ENCODE measurements at regions not wholly inside any gene's neighbourhood (a gene's known extent, or its start where the extent isn't known, plus 50 kb on each side); places are given as distances from the start of the nearest gene placed in this dataset.

DNA sequence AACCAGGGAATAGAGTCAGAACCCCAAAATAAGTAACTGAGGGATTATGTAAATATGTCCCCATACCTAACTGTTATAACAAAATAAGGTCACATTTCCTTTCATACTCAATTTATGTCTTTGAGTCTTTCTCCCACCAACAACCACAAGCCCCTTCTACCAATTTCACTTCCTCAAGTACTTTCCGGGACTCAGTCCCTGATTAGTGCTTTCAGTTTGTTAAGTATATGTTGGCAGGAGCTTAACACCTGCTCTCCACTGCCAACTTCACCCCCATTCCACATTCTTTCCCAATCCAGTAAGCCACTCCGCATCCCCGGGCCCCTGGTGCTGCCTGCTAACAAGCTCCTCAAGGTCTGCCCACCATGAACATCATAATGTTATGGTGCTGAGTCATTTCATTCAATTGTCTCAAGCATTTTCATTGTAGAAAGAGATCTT is 71.3 kb upstream of the SPRY1 start:
- in situ Hi-C loops (cut with HindIII; ENCODE audit: low sequenced_read_pairs) = no loop called here
- peak; percentile 61 for DNase-seq (ENCODE audit: low read depth, low spot score)
- TF ChIP-seq, protein P1, sequence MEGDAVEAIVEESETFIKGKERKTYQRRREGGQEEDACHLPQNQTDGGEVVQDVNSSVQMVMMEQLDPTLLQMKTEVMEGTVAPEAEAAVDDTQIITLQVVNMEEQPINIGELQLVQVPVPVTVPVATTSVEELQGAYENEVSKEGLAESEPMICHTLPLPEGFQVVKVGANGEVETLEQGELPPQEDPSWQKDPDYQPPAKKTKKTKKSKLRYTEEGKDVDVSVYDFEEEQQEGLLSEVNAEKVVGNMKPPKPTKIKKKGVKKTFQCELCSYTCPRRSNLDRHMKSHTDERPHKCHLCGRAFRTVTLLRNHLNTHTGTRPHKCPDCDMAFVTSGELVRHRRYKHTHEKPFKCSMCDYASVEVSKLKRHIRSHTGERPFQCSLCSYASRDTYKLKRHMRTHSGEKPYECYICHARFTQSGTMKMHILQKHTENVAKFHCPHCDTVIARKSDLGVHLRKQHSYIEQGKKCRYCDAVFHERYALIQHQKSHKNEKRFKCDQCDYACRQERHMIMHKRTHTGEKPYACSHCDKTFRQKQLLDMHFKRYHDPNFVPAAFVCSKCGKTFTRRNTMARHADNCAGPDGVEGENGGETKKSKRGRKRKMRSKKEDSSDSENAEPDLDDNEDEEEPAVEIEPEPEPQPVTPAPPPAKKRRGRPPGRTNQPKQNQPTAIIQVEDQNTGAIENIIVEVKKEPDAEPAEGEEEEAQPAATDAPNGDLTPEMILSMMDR (IDR thresholded peaks at IDR 0.05; ENCODE audit: low read depth, low read length) = no peak
- H3K4me3 ChIP-seq (ENCODE audit: low read depth, low read length) = no peak overlapping the region

DNA sequence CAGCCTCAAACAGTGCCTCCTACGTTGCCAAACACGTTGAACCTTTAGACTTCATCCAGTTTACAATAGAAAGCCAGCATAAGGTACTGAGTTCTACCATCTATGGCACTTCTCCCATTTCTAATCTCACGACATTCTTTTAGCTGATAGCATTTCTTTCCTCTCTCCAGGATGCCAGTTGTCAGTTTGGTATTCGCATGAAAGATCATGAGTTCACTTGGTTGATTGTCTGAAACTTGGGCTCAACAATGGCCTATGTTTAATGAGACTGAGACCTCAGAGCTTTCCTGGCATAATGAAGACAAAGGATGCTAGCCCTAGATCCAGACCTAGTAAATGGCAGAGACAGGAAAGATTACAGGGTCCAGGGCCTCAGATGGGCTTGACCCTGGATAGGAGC is 69.2 kb upstream of the SPRY1 start:
- in situ Hi-C loops (cut with HindIII; ENCODE audit: low sequenced_read_pairs) = no loop called here
- H3K4me3 ChIP-seq (ENCODE audit: low read depth, low read length) = no peak overlapping the region
- no peak for DNase-seq (ENCODE audit: low read depth, low spot score)
- TF ChIP-seq, protein P1 (IDR thresholded peaks at IDR 0.05; ENCODE audit: low read depth, low read length) = no peak

DNA sequence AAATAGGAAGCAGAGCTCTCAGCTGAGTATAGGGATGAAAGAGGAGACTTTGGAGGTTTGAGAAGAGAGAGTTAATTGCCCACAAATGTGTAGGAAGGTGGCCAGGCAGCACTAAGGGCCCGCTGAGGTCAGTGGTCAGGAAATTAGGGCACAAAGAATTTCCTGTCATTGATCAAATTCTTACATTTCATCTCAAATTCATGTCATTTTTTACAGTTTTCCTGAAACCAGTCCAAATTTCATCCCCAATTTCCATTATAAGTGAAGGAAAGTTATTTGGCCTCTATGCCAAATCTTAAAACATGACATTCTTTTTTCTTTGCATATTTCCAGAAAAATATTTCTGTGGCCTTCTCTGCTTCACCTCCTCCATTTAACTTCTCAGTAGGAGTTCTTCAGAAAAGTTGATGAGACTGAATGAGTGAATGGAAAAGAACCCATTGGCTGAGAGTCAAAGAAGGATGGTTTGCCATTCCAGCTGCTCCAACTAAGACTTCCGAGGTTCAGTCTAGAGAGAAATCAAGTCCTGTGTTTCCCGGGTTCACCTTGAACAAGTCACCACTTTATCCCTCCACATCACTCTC is 68.7 kb upstream of the SPRY1 start:
- in situ Hi-C loops (cut with HindIII; ENCODE audit: low sequenced_read_pairs) = no loop called here
- H3K4me3 ChIP-seq (ENCODE audit: low read depth, low read length) = no peak overlapping the region
- TF ChIP-seq, protein P1 (IDR thresholded peaks at IDR 0.05; ENCODE audit: low read depth, low read length) = no peak
- peak; percentile 29 for DNase-seq (ENCODE audit: low read depth, low spot score)

DNA sequence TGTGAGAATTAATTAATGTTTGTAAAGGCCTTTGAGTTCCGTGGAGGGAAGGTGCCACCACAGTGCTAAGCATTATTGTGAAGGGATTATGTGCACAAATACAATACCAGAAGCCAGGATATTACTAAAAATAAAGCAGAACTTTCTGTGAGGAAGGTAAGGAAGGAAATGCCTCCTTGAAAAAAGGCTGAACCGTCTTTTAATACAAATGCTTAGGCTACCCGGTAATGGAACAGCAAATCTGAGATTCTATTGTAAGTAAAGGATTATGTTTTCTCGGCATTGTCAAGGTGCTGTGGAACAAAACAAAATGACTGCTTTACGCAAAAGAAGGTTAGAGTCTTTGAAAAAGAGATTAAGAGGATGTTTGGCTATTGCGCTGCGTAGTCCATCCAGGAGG is 57.9 kb upstream of the SPRY1 start:
- DNase-seq (ENCODE audit: low read depth, low spot score) = no peak

DNA sequence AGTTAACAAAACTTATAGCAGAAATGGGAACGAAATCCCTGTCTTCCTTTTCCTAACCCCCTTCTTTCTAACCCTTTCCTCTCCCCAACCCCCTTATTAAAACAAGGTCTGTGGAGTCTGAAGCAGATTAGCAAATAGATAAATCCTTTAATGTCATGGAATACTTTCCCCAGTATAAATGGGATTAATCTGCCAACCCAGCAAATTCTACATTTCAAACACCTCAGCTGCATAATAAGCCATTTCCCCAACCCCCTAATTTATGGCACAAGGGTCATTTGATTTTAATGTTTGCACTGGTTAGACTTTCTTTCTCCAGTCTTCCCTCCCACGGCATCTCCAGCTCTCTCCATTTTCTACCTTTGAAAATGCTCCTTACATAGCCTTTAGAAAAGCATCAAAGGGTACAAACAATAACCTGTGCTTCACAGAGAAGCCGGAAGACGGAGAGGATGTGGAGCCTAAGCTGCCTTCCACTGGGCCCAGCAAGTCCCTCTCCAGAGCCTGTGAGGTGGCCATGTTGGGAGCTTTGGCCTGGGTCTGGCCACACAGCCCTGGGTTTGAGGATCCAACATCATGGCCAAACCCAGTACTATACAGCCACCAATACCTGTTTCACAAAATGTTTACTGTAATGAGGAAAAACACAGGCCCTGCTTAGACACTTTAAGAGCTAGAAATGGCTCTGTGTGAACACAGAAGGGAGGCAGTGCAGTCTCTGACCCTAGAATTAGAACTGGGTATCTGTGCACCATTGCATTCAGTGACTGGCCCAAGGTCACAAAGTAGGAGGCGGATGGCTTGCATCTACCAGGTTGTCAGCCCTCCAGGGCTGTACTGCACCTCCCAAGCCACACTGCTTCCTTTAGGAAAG is 56.9 kb upstream of the SPRY1 start:
- in situ Hi-C loops (cut with HindIII; ENCODE audit: low sequenced_read_pairs) = no loop called here
- no peak overlapping the region for H3K4me3 ChIP-seq (ENCODE audit: low read depth, low read length)
- TF ChIP-seq, protein P1 (IDR thresholded peaks at IDR 0.05; ENCODE audit: low read depth, low read length) = no peak
- no peak for DNase-seq (ENCODE audit: low read depth, low spot score)

More for the DNA sequence above, 57.9 kb upstream of the SPRY1 start:
- in situ Hi-C loops (cut with HindIII; ENCODE audit: low sequenced_read_pairs) = no loop called here
- H3K4me3 ChIP-seq (ENCODE audit: low read depth, low read length) = no peak overlapping the region
- TF ChIP-seq, protein P1 (IDR thresholded peaks at IDR 0.05; ENCODE audit: low read depth, low read length) = no peak

DNA sequence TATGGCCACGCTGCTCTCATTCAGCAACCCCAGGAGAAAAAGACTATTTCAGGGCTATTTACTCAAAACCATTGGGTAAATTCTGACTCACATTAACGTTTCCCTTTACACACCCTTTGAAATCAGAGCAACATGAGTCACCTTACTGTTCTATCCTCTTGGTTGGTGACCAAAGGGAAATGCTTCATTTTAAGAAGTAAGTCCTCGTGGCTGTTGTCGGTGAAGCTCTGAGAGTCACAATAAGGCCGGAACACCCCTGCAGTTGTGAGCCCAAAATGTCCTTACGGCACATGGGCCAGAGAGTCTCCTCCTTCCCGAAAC is 56.3 kb upstream of the SPRY1 start:
- H3K4me3 ChIP-seq (ENCODE audit: low read depth, low read length) = no peak overlapping the region
- in situ Hi-C loops (cut with HindIII; ENCODE audit: low sequenced_read_pairs) = no loop called here
- DNase-seq (ENCODE audit: low read depth, low spot score) = peak; percentile 91
- TF ChIP-seq, protein P1 (IDR thresholded peaks at IDR 0.05; ENCODE audit: low read depth, low read length) = no peak

Data from astrocyte of the spinal cord (primary cell).